ENCODE measurements at regions not wholly inside any gene's neighbourhood (a gene's known extent, or its start where the extent isn't known, plus 50 kb on each side); places are given as distances from the start of the nearest gene placed in this dataset.

GRCh38 chr2:9150906-9151305, 55.7 kb upstream of the ASAP2 start:
- TF ChIP-seq CTCF (conservative IDR thresholded peaks at IDR 0.05; ENCODE audit: low read depth, low read length), result no peak
- no peak for TF ChIP-seq EZH2 (IDR thresholded peaks at IDR 0.05; ENCODE audit: borderline replicate concordance, low read depth, low read length, poor library complexity, severe bottlenecking)
